WTC11 (cell line): ENCODE measurements at regions not wholly inside any gene's neighbourhood (a gene's known extent, or its start where the extent isn't known, plus 50 kb on each side); places are given as distances from the start of the nearest gene placed in this dataset.

ENCODE experiments used
- CREB1 ChIP-seq: sonication (generic); formaldehyde crosslinking; IDR thresholded peaks from 2 replicates; pipeline ENCODE4 v1.8.0; 2023; ENCODE audit warnings: mild to moderate bottlenecking, missing genetic modification reagents
- CTCF ChIP-seq: fragments of 200-600 bp; IDR thresholded peaks from 2 replicates; pipeline ENCODE4 v1.8.0; 2022; ENCODE audit warnings: antibody characterized with exemption
- E2F1 ChIP-seq: sonication (generic); formaldehyde crosslinking; IDR thresholded peaks from 2 replicates; pipeline ENCODE4 v1.8.0; 2022; ENCODE audit warnings: mild to moderate bottlenecking, missing genetic modification reagents
- MAX ChIP-seq: sonication (generic); formaldehyde crosslinking; IDR thresholded peaks from 2 replicates; pipeline ENCODE4 v1.8.0; 2022; ENCODE audit warnings: mild to moderate bottlenecking, missing genetic modification reagents
- PRDM15 ChIP-seq: sonication (generic); formaldehyde crosslinking; IDR thresholded peaks from 2 replicates; pipeline ENCODE4 v1.8.0; 2022; ENCODE audit warnings: missing genetic modification reagents
- USF2 ChIP-seq: sonication (generic); formaldehyde crosslinking; IDR thresholded peaks from 2 replicates; pipeline ENCODE4 v1.8.1; 2023; ENCODE audit warnings: mild to moderate bottlenecking, missing genetic modification reagents, moderate library complexity
- ZNF263 ChIP-seq: sonication (generic); formaldehyde crosslinking; IDR thresholded peaks from 2 replicates; pipeline ENCODE4 v1.8.1; 2022; ENCODE audit warnings: low read depth, mild to moderate bottlenecking, moderate library complexity, missing genetic modification reagents
- ZNF416 ChIP-seq: fragments of 250-450 bp; sonication (Bioruptor Pico); IDR thresholded peaks from 2 replicates; pipeline ENCODE4 v1.9.0; 2021; ENCODE audit warnings: mild to moderate bottlenecking, inconsistent platforms

GRCh38 chr1:57591842-57592241 is 168.0 kb upstream of the DAB1 start:
- TF ChIP-seq MAX (CRISPR knock-in tag) (no peak), CTCF (no peak), ZNF263 (CRISPR knock-in tag) (no peak), USF2 (CRISPR knock-in tag) (no peak), ZNF416 (CRISPR knock-in tag) (no peak), E2F1 (CRISPR knock-in tag) (no peak), PRDM15 (CRISPR knock-in tag) (no peak), CREB1 (no peak)
